ENCODE measurements at regions not wholly inside any gene's neighbourhood (a gene's known extent, or its start where the extent isn't known, plus 50 kb on each side); places are given as distances from the start of the nearest gene placed in this dataset.
"Not testable (repeated sequence)": the region's sequence is repeated elsewhere in the genome, so short reads cannot be mapped to it uniquely, and the experiment has no call there.

- peak; percentile 64 for DNase-seq
Observed at GRCh38 chr3:152672320-152672649, 162.6 kb upstream of the P2RY1 start.

GRCh38 chr3:152676810-152677379 lies 158.0 kb upstream of the P2RY1 start:
- DNase-seq: no peak

GRCh38 chr3:152677491-152677890 lies 157.4 kb upstream of the P2RY1 start:
- DNase-seq: no peak

GRCh38 chr3:152682477-152682876 lies 152.5 kb upstream of the P2RY1 start:
- no peak for DNase-seq

GRCh38 chr3:152683521-152683999 lies 151.4 kb upstream of the P2RY1 start:
- no peak for DNase-seq

- DNase-seq: no peak
Observed at GRCh38 chr3:152684279-152684678, 150.7 kb upstream of the P2RY1 start.

GRCh38 chr3:152688313-152688712 lies 146.6 kb upstream of the P2RY1 start:
- DNase-seq: peak; percentile 95

GRCh38 chr3:152692326-152692725 lies 142.6 kb upstream of the P2RY1 start:
- not testable (repeated sequence) for DNase-seq

GRCh38 chr3:152693521-152694250 lies 141.2 kb upstream of the P2RY1 start:
- not testable (repeated sequence) for DNase-seq

- no peak for DNase-seq
Observed at GRCh38 chr3:152695840-152696239, 139.1 kb upstream of the P2RY1 start.

- no peak for DNase-seq
Observed at GRCh38 chr3:152696962-152697361, 138.0 kb upstream of the P2RY1 start.

- no peak for DNase-seq
Observed at GRCh38 chr3:152703245-152703890, 131.6 kb upstream of the P2RY1 start.

- DNase-seq: no peak
Observed at GRCh38 chr3:152706991-152707713, 127.8 kb upstream of the P2RY1 start.

GRCh38 chr3:152709659-152710058 lies 125.3 kb upstream of the P2RY1 start:
- DNase-seq: no peak

- no peak for DNase-seq
Observed at GRCh38 chr3:152710549-152710948, 124.4 kb upstream of the P2RY1 start.

- no peak for DNase-seq
Observed at GRCh38 chr3:152713989-152714388, 120.9 kb upstream of the P2RY1 start.

- DNase-seq: no peak
Observed at GRCh38 chr3:152714507-152714906, 120.4 kb upstream of the P2RY1 start.

GRCh38 chr3:152717252-152717651 lies 117.7 kb upstream of the P2RY1 start:
- no peak for DNase-seq

- DNase-seq: peak; percentile 62
Observed at GRCh38 chr3:152718810-152719209, 116.1 kb upstream of the P2RY1 start.

- DNase-seq: no peak
Observed at GRCh38 chr3:152719264-152719663, 115.7 kb upstream of the P2RY1 start.

- DNase-seq: no peak
Observed at GRCh38 chr3:152720951-152721718, 113.8 kb upstream of the P2RY1 start.

GRCh38 chr3:152724270-152724669 lies 110.7 kb upstream of the P2RY1 start:
- DNase-seq: no peak
